G401 (cell line): ENCODE measurements at regions not wholly inside any gene's neighbourhood (a gene's known extent, or its start where the extent isn't known, plus 50 kb on each side); places are given as distances from the start of the nearest gene placed in this dataset.
"Not testable (repeated sequence)": the region's sequence is repeated elsewhere in the genome, so short reads cannot be mapped to it uniquely, and the experiment has no call there.

Experiments used
- DNase-seq: peaks from one replicate; pipeline ENCODE4 v3.0.0-alpha.2; 2015; ENCODE audit warnings: low spot score
- in situ Hi-C: cut with HindIII; loops from 2 replicates; pipeline ENCODE4 v1.10.0; 2016; ENCODE audit warnings: low sequenced_read_pairs, mixed read lengths

DNA sequence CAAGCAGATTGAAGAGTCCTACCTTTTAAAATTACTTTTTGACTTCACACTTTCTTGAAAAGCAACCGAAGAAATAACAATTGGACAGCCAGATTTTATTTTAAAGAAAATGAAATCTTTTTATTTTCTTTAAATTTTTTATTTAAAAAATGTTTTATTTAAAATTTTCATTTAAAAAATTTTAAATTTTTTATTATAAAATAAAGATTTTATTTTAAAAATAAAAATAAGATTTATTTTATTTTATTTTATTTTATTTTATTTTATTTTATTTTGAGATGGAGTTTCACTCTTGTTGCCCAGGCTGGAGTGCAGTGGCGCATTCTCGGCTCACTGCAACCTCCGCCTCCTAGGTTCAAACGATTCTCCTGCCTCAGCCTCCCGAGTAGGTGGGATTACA is 144.5 kb downstream of the GPR85 start:
- in situ Hi-C loops, DNase-seq: not testable (repeated sequence)

DNA sequence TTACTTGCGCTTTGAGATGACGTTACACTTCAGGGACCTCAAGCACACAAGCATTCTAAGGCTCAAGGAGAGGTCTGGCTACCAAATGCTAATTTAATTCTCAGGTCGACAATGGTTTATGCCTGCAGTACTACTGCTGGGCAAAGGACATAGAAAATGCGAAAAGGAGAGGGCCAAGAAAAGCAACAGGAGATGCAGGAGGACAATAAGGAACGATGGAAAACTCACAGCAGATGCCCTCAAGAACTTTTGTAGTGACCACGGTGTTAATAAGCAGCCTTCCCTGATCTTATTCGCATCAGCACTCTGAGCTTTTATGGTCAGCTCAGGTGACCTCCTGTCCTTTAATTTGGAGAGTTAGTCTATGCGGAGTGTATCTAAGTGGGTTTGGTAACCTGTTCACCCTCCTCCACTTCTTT is 146.3 kb downstream of the GPR85 start:
- no peak for DNase-seq
- in situ Hi-C loops: no loop called here

DNA sequence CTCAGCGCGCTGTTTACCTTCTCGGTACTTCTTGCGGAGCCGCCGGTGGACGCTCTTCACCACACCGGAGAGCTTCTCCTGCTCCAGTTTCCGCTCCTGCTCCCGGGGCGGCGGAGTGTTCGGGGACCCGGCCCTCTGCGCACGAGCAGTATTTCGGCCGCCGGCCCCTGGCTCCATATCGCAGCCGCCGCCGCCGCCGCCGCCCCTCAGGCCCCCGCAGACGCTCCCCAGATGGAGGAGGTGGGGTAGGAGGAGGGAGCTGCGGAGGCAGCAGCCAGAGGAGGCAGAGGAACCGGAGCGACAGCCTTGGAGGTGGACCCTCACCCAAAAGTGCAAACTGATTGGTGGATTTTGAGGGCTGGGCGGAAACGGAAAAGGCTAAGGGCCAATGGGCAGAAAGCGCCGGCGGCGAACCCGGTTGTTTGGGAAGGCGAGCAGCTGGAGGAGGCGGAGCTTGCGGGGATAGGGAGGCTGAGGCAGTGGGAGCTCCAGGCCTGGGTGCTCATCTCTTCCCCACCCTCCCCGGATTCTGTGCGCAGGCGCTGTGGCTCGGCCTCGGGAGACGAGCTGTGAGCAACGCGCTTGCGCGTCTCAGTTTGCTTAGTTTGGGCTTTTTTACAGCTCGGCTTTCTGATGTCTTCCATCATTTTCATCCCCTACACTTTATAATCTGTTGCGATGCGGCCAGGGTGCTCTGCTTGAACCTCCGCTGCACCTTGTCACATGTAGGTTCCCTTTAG is 146.9 kb downstream of the GPR85 start:
- in situ Hi-C loops: no loop called here
- peak; percentile 100 for DNase-seq

DNA sequence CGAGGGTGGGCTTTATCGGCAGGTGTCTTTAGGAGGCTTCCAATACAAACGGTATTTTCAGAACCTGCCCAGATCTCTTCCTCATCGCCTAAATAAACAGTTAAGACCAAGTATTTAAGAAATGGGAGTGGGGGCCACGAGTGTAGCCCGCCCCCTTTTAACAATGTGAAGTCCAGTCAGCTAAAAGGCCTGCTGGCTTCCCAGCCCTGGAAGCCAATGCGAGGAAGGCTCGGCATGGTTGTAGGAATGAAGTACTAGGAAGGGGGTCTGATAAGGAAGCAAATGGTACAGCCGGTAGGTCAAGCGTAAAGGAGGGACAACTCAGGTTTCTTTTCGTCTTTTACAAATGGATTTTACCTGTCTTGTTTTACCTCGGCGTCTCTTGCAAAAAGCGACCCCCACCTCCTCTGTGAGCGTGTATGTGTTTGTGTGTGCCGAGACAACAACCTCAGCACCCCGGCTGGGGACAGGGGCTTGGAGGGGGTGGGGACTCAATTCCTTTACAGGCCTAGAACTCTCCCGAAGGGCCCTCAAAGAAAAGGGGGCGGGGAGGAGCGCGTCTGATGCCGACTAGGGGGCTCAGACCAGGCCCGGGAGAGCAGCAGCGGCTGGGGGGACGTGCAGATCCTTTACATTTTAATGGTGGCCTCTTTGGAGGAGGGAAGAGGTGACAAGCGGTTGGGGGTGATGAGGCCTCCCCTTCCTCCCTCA is 147.6 kb downstream of the GPR85 start:
- DNase-seq: peak; percentile 29

DNA sequence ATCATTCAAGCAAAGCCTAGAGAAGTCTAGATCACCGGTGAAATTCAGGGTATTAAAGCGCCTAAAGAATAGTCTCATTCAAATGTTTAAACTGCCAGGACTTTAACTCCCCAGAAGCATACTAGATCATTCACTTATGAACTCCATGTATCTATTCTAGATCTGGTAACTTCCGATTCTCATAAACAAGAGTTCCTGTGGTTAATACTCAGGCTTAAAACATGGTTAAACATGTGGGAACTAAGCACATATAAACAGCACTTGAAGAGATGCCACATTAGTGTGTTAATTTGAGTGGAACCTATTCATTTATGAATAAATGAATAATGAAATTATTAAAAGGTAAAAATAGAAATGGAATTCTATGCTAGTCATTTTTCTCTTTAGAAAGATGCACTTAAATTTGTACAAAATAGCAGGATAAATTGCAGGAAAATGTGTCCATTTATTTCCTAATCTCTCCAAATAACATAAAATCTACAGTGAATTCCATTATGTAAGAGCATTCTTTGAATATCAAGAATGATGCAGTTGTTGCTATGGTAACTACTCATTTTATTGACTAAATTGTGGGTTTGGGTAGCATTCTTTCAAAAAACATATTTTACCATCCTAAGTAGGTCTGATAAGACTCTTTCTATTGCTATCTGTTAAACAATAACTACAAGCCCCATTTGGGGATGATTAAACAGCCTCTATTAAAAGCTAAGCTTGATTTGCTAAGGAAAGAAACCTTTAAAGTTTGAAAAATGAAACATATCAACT is 147.6 kb upstream of the TMEM168 start:
- in situ Hi-C loops: no loop called here
- DNase-seq: no peak

More for the DNA sequence above, 147.6 kb downstream of the GPR85 start:
- in situ Hi-C loops: no loop called here

DNA sequence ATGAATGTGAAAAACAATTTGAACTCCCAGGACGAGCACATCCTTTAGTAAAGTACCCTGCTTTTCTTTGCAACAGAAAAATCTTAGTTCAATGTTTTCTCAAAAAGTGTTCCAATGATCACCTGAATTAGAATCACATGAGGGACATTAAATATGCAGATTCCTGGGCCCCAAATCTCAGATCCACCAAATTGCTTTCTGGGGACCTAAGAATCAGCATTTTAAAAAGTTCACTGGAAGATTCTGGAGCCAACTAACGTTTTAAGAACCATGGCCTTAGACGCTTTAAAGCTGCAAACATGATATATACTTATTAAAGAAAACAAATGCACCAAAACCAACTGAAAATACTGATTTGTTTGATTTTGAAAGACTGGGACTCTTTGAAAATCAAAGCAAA is 143.4 kb upstream of the TMEM168 start:
- in situ Hi-C loops: no loop called here
- no peak for DNase-seq

DNA sequence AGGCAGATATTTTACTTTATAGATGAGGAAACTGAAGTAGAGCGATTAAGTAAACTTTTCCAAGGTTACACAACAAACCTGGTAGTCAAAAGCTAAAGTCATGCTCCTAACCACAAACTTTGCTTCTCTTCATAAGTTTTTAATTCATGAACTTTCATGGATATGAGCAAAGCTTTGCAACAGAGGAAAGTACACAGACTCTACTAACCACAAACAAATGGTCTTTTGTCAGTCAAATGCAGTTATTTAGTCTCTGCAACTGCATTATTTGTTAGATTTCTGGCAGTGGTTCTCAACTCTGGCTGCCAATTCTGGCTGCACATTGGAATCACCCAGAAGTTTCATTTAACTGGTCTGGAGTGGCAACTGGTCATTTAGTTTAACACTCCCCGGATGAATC is 140.6 kb upstream of the TMEM168 start:
- in situ Hi-C loops: no loop called here
- DNase-seq: peak; percentile 19

DNA sequence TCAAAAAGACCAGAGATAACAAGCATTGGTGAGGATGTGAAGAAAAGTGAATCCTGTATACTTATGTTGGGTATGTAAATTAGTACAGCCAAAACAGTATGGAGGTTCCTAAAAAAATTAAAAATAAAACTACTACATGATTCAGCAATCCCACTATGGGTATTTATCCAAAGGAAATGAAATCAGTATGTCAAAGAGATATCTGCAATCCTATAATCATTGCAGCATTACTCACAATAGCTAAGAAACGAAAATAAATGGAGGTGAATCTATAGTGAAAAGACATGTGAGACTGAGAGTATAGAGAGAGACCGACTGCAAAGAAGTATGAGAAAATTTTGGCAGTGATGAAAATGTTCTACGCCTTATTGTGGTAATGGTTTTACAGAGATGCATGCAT is 139.2 kb upstream of the TMEM168 start:
- no peak for DNase-seq
- in situ Hi-C loops: no loop called here

DNA sequence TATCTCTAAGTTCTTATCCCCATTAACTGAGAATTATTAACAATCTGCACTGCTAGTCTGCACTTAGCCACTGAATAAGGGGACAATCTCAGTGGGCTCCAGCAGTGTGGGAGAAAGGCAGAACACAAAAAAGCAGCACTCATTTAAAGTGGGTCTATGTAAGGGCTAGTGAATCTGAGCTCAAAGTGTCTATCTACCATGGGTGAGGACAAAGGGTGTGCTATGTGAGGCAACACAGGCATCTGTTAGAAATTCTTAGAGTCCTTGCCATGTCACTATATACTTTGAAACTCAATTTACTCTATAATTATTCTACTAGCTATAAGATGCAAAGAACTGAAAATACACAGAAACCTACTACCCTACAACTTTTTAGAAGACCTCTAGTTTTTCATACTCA is 135.8 kb upstream of the TMEM168 start:
- in situ Hi-C loops: no loop called here
- no peak for DNase-seq

DNA sequence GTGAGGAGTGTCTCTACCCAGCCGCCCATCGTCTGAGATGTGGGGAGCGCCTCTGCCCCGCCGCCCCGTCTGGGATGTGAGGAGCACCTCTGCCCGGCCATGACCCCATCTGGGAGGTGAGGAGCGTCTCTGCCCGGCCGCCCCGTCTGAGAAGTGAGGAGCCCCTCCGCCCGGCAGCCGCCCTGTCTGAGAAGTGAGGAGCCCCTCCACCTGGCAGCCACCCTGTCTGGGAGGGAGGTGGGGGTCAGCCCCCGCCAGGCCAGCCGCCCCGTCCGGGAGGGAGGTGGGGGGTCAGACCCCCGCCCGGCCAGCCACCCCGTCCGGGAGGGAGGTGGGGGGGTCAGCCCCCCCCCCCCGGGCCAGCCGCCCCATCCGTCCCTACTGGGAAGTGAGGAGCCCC is 132.4 kb upstream of the TMEM168 start:
- DNase-seq, in situ Hi-C loops: not testable (repeated sequence)

DNA sequence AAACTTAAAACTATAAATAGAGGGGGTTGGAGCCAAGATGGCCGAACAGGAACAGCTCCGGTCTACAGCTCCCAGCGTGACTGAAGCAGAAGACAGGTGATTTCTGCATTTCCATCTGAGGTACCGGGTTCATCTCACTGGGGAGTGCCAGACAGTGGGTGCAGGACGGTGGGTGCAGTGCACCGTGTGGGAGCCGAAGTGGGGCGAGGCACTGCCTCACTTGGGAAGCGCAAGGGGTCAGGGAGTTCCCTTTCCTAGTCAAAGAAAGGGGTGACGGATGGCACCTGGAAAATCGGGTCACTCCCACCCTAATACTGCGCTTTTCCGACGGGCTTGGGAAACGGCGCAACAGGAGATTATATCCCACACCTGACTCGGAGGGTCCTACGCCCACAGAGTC is 126.2 kb upstream of the TMEM168 start:
- in situ Hi-C loops: not testable (repeated sequence)

DNA sequence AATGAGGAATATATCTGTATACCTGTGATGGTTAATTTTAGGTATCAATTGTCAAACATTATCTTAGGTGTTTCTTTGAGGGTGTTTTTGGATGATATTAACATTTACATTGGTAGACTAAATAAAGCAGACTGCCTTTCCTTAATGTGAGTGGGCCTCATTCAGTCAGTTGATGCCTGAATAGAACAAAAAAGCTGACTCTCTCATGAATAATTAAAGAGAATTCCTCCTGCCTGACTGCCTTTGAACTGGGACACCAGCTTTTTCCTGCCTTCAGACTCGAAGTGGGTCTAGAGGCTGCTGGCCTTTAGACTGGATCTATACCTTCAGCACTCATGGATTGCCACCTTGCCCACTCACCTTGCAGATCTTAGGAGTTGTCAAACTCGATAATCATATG is 117.9 kb upstream of the TMEM168 start:
- in situ Hi-C loops: no loop called here

More for the DNA sequence above, 126.2 kb upstream of the TMEM168 start:
- not testable (repeated sequence) for DNase-seq

DNA sequence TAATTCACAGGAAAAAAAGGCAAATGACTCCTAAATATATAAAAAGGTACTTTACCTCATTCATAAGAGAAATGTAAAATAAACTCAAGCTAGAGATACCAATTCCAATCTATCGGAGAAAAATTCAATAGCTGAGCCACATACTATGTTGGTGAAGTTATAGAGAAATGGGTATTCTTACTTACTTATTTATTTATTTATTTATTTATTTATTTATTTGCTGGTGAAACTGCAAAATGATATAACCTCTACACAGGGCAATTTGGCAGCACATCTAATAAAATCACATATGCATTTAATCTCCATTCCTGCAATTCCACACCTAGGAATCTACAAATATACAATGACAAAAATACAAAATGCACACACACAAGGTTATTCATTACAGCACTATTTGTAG is 117.5 kb upstream of the TMEM168 start:
- in situ Hi-C loops: no loop called here

More for the DNA sequence above, 117.9 kb upstream of the TMEM168 start:
- DNase-seq: no peak

DNA sequence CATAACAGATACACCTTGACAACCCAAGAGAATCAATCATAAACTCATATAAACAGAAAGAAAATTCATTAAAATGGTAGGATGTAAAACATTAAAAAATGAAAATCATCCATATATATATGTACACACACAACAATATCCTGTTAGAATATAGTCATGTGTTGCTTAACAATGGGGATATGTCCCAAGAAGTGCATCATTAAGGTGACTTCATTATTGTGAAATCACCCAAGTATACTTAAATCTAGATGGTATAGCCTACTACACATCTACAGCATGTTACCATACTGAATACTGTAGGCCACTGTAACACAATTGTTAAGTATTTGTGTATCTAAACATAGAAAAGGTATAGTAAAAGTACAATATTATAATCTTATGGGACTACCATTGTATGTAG is 115.8 kb upstream of the TMEM168 start:
- in situ Hi-C loops: no loop called here

More for the DNA sequence above, 117.5 kb upstream of the TMEM168 start:
- no peak for DNase-seq

DNA sequence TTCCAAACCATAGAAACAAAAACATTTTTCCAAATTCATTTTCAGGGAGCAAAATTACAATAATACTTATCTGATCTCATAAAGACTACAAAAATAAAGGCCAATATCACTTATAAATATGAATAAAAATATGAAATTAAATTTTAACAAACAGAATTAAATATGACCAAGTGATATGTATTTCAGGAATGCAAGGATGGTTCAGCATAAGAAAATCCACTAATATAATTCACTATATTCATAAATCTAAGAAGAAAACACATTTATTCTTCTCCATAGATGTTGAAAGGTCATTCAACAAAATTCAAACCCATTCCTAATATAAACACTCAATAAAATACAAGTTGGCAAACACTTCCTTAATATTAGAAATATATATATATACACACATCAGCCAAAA is 115.2 kb upstream of the TMEM168 start:
- DNase-seq: no peak
- in situ Hi-C loops: no loop called here

More for the DNA sequence above, 115.8 kb upstream of the TMEM168 start:
- no peak for DNase-seq

DNA sequence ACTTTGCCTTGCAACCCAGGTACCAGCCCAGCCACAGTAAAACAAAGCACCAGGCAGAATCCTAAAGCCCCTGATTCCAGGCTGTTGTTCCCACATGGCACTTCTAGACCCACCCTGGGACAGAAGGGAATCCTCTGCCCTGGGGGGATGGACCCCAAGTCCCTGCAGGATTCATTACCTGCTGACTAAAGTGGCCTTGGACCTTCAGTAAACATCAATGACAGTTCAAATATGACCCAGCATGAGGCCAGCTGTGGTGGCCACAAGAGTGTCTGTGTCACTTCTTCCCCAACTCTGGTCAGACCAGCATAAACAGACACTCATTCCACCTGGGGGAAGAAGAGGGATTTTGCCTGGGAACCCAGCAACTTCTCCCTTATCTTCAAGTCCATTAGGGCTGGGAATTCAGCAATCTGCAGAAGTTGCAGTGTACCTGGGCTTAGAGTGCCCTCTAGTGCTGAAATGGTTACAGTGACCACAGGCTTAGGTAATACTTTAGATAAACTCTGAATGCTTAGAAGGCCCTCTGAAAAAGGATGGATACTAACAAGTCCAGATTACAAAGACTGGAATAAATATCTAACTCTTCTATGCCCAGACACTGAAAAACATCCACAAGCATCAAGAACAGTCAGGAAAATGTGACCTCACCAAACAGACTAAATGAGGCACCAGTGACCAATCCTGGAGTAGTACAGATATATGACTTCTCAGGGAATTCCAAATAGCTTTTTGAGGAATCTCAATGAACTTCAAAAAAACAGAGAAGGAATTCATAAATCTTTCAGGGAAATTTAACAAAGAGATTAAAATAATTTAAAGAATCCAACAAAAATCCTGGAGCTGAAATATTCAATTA is 108.5 kb upstream of the TMEM168 start:
- peak; percentile 31 for DNase-seq
- in situ Hi-C loops: no loop called here

DNA sequence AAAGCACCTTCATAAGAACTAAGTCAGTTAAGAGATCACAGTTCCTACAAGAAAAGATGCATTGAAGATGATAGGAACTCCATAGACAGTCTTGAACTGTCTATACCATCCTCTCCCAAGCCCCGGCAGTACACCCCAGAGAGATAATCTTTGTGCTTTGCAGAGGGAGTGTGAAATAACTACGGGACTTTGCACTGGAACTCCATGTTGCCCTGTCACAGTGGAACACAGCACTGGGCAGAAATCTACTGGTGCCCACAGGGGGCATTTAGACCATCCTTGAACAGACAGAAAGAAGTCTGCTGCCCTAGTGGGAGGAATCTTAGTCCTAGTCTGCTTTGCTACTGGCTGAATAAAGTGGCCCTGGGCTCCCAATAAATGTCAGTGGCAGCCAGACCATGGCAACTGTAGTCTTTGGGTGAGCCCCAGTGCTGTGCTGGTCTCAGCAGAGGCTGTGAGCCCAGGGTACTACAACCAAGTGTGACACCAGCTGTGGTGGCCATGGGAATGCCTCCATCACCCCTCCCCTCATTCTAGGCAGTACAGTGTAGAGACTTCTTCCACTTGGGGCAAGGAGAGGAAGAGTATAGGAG is 107.7 kb upstream of the TMEM168 start:
- DNase-seq: no peak
- in situ Hi-C loops: no loop called here

DNA sequence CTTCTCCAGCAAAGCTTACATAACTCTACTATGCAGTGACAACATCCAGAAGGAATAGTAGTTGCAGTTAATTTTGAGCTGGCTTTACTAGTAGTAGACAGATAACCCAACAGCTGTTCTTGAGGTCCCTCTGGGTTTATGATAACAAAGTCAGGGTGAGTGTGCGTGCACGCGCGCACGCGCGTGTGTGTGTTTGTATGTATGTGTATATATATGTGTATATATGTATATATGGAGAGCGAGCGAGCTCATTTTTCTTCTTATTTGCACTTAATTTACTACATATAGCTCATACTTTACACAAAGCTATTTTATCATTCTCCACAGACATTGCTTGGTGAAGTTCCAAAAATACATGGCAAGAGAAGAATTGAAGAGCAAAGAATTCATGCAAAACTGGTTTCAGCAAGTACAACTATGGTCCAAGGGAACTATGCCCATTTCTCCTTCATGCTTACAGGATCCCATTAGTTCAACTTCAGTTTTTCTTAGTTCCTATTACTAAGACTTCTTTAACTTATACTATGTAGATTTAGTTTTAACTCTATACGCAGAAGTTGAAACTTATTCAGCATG is 105.9 kb upstream of the TMEM168 start:
- no peak for DNase-seq
- in situ Hi-C loops: no loop called here
